SK-N-SH treated with all-trans-retinoic acid at 6 μM for 48 hours (cell line): ENCODE measurements at regions not wholly inside any gene's neighbourhood (a gene's known extent, or its start where the extent isn't known, plus 50 kb on each side); places are given as distances from the start of the nearest gene placed in this dataset.
A peak's percentile ranks its signal among the peaks of the same experiment; 100 is the strongest.

Experiments used
- ATAC-seq: fragments of 200-7000 bp; cut with Tn5 transposase; 3 replicates; pipeline ENCODE4 v1.9.1; 2020; ENCODE audit warnings: mild to moderate bottlenecking, moderate library complexity
- ARNTL ChIP-seq: fragments of 450-650 bp; formaldehyde crosslinking; IDR thresholded peaks from 2 replicates; pipeline ENCODE4 v1.5.0; 2020; ENCODE audit warnings: low read depth, mild to moderate bottlenecking, moderate library complexity, borderline replicate concordance
- CREB5 ChIP-seq: fragments of 250-450 bp; sonication (Bioruptor Pico); IDR thresholded peaks from 2 replicates; pipeline ENCODE4 v1.5.1; 2020; ENCODE audit warnings: low read depth, mild to moderate bottlenecking, moderate library complexity
- CSDC2 ChIP-seq: fragments of 250-450 bp; sonication (Bioruptor Pico); IDR thresholded peaks from 2 replicates; pipeline ENCODE4 v1.5.0; 2020; ENCODE audit warnings: mild to moderate bottlenecking, moderate library complexity
- CSRNP3 ChIP-seq: fragments of 250-450 bp; sonication (Bioruptor Pico); IDR thresholded peaks from 2 replicates; pipeline ENCODE4 v1.5.1; 2021; ENCODE audit warnings: mild to moderate bottlenecking, moderate library complexity
- ESRRG ChIP-seq: fragments of 250-450 bp; sonication (Bioruptor Pico); IDR thresholded peaks from 2 replicates; pipeline ENCODE4 v1.6.1; 2021; ENCODE audit warnings: mild to moderate bottlenecking
- GLIS3 ChIP-seq: fragments of 250-450 bp; sonication (Bioruptor Pico); IDR thresholded peaks from 2 replicates; pipeline ENCODE4 v1.5.0; 2020; ENCODE audit warnings: mild to moderate bottlenecking, moderate library complexity
- ISL1 ChIP-seq: fragments of 250-450 bp; sonication (Bioruptor Pico); IDR thresholded peaks from 2 replicates; pipeline ENCODE4 v2.1.2; 2022; ENCODE audit warnings: mild to moderate bottlenecking, moderate library complexity
- OSR1 ChIP-seq: fragments of 250-450 bp; sonication (Bioruptor Pico); IDR thresholded peaks from 2 replicates; pipeline ENCODE4 v1.8.0; 2022; ENCODE audit warnings: moderate library complexity, mild to moderate bottlenecking, inconsistent platforms
- PPARA ChIP-seq: fragments of 250-450 bp; sonication (Bioruptor Pico); IDR thresholded peaks from 2 replicates; pipeline ENCODE4 v1.5.0; 2020; ENCODE audit warnings: mild to moderate bottlenecking, borderline replicate concordance
- RARB ChIP-seq: fragments of 250-450 bp; sonication (Bioruptor Pico); IDR thresholded peaks from 2 replicates; pipeline ENCODE4 v1.8.0; 2021; ENCODE audit warnings: mild to moderate bottlenecking, moderate library complexity
- TOX ChIP-seq: fragments of 250-450 bp; sonication (Bioruptor Pico); IDR thresholded peaks from 2 replicates; pipeline ENCODE4 v1.8.0; 2021; ENCODE audit warnings: mild to moderate bottlenecking, moderate library complexity, borderline replicate concordance
- ZC3H10 ChIP-seq: fragments of 250-450 bp; sonication (Bioruptor Pico); IDR thresholded peaks from 2 replicates; pipeline ENCODE4 v1.5.1; 2021; ENCODE audit warnings: mild to moderate bottlenecking, moderate library complexity
- ZFP3 ChIP-seq: fragments of 250-450 bp; sonication (Bioruptor Pico); IDR thresholded peaks from 2 replicates; pipeline ENCODE4 v1.5.0; 2020; ENCODE audit warnings: mild to moderate bottlenecking, moderate library complexity
- ZFP30 ChIP-seq: fragments of 450-650 bp; formaldehyde crosslinking; IDR thresholded peaks from 2 replicates; pipeline ENCODE4 v1.5.0; 2022; ENCODE audit warnings: mild to moderate bottlenecking, moderate library complexity
- ZNF565 ChIP-seq: fragments of 450-650 bp; formaldehyde crosslinking; conservative IDR thresholded peaks from 2 replicates; pipeline ENCODE4 v1.5.0; 2020; ENCODE audit warnings: low read depth, mild to moderate bottlenecking, moderate library complexity
- ZNF70 ChIP-seq: fragments of 450-650 bp; formaldehyde crosslinking; IDR thresholded peaks from 2 replicates; pipeline ENCODE4 v1.5.0; 2020; ENCODE audit warnings: mild to moderate bottlenecking, moderate library complexity
- ZNF8 ChIP-seq: fragments of 450-650 bp; formaldehyde crosslinking; IDR thresholded peaks from 2 replicates; pipeline ENCODE4 v1.5.0; 2020; ENCODE audit warnings: mild to moderate bottlenecking, moderate library complexity
- TF ChIP-seq, protein P1 (sequence below): fragments of 250-450 bp; sonication (Bioruptor Pico); IDR thresholded peaks from 2 replicates; pipeline ENCODE4 v1.8.0; 2020; ENCODE audit warnings: mild to moderate bottlenecking, moderate library complexity, borderline replicate concordance
- TF ChIP-seq, protein P2 (sequence below): fragments of 250-450 bp; sonication (Bioruptor Pico); IDR thresholded peaks from 2 replicates; pipeline ENCODE4 v1.5.0; 2020; ENCODE audit warnings: mild to moderate bottlenecking, moderate library complexity

DNA sequence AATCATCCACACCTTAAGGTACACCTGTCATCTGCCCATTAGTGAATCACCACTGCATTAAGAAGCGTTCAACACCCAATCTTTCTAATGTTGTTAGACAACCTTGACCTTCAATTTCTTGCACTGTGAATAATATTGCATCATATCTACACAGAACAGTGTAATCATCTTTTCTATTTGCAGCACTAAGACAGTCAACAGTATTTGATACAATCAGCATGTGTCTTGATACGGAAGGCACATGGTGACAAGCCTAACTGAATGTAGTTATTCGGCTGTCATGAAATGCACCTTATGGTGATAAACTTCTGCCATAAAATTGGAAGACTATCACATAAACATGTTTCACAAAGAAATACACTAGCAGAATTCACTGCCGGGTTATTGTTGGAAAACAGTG is 253.9 kb upstream of the THRB start:
- TF ChIP-seq ESRRG (CRISPR knock-in tag), result no peak
- no peak for TF ChIP-seq TOX (CRISPR knock-in tag)
- TF ChIP-seq CSRNP3 (CRISPR knock-in tag), result no peak
- TF ChIP-seq GLIS3 (CRISPR knock-in tag), result no peak
- TF ChIP-seq ARNTL (CRISPR knock-in tag), result no peak
- TF ChIP-seq CSDC2 (CRISPR knock-in tag), result no peak
- TF ChIP-seq ZNF70, result no peak
- TF ChIP-seq ZNF8 (CRISPR knock-in tag), result no peak
- TF ChIP-seq ZFP3, result no peak
- TF ChIP-seq ZNF565 (CRISPR knock-in tag), result no peak
- no peak for TF ChIP-seq ZFP30
- TF ChIP-seq ISL1 (CRISPR knock-in tag), result no peak
- TF ChIP-seq OSR1 (CRISPR knock-in tag), result no peak
- TF ChIP-seq, protein P1, sequence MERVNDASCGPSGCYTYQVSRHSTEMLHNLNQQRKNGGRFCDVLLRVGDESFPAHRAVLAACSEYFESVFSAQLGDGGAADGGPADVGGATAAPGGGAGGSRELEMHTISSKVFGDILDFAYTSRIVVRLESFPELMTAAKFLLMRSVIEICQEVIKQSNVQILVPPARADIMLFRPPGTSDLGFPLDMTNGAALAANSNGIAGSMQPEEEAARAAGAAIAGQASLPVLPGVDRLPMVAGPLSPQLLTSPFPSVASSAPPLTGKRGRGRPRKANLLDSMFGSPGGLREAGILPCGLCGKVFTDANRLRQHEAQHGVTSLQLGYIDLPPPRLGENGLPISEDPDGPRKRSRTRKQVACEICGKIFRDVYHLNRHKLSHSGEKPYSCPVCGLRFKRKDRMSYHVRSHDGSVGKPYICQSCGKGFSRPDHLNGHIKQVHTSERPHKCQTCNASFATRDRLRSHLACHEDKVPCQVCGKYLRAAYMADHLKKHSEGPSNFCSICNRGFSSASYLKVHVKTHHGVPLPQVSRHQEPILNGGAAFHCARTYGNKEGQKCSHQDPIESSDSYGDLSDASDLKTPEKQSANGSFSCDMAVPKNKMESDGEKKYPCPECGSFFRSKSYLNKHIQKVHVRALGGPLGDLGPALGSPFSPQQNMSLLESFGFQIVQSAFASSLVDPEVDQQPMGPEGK, result no peak
- TF ChIP-seq RARB (CRISPR knock-in tag), result no peak
- TF ChIP-seq ZC3H10 (CRISPR knock-in tag), result no peak
- TF ChIP-seq, protein P2, sequence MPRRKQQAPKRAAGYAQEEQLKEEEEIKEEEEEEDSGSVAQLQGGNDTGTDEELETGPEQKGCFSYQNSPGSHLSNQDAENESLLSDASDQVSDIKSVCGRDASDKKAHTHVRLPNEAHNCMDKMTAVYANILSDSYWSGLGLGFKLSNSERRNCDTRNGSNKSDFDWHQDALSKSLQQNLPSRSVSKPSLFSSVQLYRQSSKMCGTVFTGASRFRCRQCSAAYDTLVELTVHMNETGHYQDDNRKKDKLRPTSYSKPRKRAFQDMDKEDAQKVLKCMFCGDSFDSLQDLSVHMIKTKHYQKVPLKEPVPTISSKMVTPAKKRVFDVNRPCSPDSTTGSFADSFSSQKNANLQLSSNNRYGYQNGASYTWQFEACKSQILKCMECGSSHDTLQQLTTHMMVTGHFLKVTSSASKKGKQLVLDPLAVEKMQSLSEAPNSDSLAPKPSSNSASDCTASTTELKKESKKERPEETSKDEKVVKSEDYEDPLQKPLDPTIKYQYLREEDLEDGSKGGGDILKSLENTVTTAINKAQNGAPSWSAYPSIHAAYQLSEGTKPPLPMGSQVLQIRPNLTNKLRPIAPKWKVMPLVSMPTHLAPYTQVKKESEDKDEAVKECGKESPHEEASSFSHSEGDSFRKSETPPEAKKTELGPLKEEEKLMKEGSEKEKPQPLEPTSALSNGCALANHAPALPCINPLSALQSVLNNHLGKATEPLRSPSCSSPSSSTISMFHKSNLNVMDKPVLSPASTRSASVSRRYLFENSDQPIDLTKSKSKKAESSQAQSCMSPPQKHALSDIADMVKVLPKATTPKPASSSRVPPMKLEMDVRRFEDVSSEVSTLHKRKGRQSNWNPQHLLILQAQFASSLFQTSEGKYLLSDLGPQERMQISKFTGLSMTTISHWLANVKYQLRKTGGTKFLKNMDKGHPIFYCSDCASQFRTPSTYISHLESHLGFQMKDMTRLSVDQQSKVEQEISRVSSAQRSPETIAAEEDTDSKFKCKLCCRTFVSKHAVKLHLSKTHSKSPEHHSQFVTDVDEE (CRISPR knock-in tag), result no peak
- no peak for TF ChIP-seq PPARA
- TF ChIP-seq, all 23 proteins: peak for 0
- no peak for ATAC-seq

GRCh38 chr3:24751020-24751419 is 256.4 kb upstream of the THRB start:
- no peak for ATAC-seq
- no peak for TF ChIP-seq TOX (CRISPR knock-in tag)
- TF ChIP-seq, all 23 proteins: peak for 0

DNA sequence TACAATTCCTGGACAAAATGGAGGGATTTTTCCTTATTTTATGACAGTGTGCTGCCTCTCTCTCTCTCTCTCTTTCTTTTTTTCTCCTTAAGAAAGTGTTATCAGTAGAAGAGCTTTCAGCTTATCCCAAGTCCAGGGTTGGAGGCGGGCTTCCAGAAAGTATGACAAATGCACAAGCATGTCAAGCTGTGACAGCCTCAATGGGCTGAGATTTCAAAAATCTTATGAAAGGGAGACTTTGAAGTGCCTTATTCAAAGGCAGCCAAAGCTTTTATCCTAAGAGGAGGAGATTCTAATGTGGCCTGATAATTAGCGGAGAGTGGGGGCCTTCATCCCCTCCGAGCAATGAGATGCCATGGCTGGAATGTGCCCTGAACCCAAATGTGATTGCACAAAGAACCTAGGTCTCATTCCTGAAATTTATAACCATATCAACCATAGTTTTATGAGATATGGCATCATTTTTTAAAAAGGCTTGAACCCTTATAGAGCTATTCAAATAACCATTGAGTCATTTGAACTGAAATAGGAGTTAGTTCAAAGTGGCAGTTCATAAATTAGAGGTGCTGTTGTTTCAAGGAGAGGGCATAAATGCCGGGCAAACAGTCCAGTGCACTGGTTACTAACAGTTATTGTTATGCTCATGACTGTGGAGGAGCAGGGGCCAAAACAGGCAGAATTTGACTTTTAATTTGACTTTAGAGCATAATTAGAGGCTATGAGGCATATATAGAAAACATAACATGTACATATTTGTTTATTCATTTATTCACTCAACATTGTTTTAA is 261.6 kb upstream of the THRB start:
- ATAC-seq, result no peak
- no peak for TF ChIP-seq OSR1 (CRISPR knock-in tag)
- no peak for TF ChIP-seq TOX (CRISPR knock-in tag)
- no peak for TF ChIP-seq ZFP30

- TF ChIP-seq CREB5 (no peak), CSRNP3 (CRISPR knock-in tag) (no peak), ISL1 (CRISPR knock-in tag) (0 out of 2 replicates have a peak, but pooled peaks have one; percentile 41)
- ATAC-seq, result no peak
These were observed 268.7 kb upstream of the THRB start for GRCh38 chr3:24763393-24763792.
